HG03108 (cell line): ENCODE measurements at regions not wholly inside any gene's neighbourhood (a gene's known extent, or its start where the extent isn't known, plus 50 kb on each side); places are given as distances from the start of the nearest gene placed in this dataset.

Source experiments
- ATAC-seq: cut with Tn5 transposase; IDR thresholded peaks from one replicate; pipeline ENCODE4 v1.9.1; 2021; ENCODE audit warnings: moderate library complexity; ENCODE audit not compliant: unreplicated experiment

GRCh38 chr15:81612631-81613030 lies 238.6 kb upstream of the TMC3 start:
- ATAC-seq, result no peak

DNA sequence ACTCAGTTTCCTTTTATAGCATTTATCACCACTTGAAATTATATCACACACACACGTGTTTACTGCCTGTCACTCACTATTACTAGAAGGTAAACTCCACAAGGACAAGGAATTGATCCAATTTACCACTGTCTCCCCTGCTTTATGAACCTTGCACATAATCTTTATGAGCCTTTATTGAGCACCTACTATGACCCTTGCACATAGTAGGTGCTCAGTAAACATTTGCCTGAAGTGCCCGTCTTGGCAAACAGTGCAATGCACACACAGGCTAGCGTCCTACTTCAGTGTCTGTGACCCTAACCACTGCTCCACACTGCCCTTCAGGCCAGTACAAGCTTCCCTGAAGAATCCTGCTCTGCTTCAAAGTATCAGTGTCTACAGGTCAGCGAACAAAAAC lies 237.7 kb upstream of the TMC3 start:
- ATAC-seq, result no peak

DNA sequence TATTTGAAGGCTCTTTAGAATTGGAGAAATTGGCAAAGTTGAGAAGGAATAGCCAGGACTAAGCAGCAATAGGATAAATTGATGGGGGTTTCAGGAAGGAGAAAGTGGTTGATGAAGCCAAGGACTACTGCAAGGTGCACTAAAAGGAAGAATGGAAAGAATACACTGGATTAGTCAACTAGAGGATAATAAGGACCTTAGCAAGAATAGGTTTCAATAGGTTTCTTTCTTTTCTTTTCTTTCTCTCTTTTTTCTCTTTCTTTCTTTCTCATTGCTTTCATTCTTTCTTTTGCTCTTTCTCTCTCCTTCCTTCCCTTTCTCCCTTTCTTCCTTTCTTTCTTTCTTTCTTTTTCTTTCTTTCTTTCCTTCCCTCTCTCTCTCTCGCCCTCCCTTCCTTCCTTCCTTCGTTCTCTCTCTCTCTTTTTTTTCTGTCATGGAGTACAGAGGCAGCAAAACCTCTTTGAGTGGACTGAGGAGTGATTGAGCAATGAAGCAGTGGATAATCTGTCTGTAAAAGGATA lies 234.4 kb upstream of the TMC3 start:
- ATAC-seq, result no peak

DNA sequence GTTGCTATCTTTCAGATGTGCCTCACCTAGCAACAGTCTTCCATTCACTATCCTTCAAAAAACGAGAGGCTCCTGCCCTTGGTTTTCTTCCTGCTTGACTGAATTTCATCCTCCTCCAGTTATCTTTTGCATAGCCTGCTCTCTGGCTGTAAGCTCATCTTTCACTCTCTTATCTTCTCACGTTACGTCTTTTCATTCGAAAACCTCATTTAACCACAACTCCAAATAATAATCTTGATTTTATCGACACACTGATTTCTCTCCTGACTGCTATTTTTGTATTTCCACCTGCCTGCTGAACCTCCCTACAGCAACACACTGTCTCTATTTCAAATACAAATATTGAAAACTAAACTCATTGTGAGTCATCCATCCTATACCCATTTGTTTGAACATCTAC lies 230.7 kb upstream of the TMC3 start:
- no peak for ATAC-seq

- ATAC-seq, result no peak
Observed at GRCh38 chr15:81596159-81596865, 222.3 kb upstream of the TMC3 start.

DNA sequence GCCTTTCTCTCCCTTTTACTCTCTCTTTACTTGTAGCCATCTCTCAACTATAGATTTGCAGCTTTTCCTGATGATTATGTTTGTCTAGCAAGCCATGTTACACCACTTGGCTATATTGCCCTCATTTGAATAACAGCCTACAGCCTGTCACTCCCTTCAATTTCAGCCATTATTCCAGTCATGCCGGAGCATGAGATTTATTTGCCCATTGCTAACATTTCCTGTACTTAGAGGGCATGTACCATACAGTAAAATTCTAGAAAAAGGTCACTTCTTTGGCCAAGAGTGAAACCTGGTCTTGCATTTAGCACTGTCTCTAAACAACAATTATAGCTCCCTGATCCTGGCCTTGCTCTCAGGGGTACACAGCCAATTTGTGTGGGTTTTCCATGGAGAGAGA lies 221.7 kb upstream of the TMC3 start:
- no peak for ATAC-seq

DNA sequence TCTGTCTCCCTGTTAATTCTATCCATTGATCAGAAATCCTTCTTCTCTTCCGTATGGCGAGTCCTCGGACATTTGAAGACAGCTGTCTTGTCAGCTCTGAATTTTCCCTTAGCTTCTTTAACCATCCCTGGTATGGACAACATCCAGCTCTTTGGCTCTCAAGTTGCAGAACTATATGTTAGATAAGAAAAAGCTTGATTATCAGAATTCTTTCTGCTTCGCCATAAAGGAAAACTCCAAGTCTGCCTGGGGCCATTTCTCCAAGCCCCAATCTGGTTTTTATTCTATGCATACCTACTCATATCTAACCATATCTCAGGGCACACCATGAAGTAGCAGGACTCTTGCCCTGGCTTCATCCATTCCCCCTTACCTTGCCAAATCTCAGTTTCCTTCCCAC lies 215.7 kb upstream of the TMC3 start:
- ATAC-seq, result no peak

DNA sequence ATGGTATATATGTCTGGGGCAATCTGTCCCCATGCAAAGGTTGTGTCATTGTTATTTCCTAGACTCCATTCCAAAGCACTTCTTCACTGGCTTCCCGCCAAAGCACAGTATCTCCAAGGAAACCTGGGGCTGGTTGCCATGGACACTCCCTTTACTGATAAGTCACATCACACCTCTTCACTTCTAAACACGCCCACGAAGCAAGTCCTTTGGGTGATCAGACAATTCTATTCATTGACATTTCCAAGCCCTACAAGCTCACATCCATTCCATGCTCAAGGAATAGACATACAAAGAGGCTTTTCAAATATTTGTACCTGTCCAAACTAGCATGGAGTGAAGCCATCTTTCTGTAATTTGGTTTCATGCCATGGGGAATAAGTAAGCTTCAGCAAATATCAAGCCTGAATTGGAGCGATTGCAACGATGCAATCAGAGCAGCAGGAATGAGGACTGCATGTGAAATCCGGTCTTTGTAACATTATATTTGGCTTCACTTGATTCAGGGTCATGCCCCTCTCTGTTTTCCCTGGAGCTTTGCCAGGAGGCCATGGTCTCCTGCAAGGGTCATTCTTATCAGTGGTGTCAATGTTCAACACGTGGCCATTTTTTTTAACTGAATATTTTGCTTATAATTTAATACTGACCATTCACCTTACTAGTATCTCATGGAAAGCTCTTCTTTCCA lies 201.6 kb upstream of the TMC3 start:
- ATAC-seq, result no peak

DNA sequence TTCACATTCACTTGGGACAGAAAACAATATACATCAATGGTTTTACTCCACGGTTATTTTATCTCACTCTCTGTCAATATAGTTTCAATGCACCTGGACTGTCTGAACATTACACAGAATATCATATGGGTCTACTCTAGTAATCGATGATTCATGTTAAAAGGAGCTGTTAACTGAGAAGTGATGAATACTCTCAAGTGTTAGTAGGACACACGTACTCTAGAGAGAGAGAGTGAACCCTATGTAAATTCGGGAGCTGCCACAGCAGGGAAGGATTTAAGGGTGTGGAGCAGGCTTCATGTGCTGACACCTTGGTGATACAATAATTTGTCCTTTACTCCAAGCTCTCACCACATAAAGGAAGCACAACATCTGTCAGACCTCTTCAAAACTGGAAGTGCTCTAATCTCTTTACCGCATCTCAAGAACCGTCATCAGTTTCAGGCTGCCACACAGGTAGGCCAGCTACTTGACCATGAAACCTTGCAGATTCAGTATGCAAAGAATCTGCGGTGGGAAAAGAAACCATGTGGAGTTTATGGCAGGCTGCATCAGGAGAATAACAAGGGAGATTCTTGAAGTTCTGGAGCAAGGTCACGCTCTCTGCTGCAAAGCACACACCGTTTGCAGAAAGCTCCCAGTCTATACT lies 199.2 kb upstream of the TMC3 start:
- ATAC-seq, result no peak

DNA sequence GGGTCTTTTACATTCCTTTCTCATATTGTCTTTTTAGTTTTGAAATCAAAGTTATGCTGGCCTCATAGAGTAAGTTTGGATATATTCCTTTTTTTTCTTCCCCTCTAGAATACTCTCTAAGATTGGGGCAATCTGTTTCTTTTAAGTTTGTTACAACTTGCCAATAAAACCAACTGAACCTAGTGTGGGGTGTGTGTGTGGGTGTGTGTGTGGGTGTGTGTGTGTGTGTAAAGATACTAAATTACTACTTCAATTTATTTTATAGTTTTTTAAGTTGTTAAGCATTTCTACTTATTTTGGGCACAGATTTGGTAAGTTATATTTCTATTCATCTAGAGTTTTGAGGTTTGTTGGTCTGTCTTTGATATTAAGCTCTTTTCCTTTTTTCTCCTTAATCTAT lies 198.2 kb upstream of the TMC3 start:
- ATAC-seq, result no peak

DNA sequence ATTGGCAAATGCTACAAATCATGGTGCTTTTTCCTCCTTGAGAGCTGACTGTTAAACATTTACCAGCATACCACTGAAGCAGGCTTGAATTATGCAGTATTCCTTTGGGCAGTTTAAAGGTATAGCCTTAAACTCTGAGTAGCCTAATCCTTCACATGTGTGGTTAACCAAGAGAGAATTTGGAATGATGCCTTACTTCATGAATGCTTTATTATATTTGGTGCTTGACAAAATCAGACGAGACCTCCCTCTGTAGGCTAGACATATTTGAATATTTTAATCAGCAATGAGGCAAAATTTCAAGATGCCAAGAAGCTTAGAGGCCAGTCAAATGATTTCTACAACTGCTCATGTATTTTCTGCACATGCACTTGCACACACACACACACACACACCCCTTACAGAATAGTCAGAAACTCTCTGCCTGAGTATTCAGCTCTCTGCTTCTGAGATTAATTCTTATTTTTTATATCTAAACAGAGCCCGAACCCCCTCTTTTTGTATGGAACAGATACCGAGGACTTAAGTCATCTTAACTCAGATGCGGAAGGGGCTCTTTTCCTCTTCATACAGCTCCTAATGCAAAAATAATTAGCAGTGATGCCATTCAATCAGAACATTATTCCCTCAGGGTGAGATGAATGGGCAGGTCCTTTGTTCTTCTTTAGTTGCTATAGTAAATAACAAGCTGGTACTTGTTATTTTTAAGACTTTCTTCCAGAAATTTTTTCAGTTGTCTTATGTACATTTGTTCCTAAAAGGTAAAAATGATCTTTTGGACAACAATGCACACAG lies 195.5 kb upstream of the TMC3 start:
- no peak for ATAC-seq

- no peak for ATAC-seq
Observed at GRCh38 chr15:81567924-81568323, 193.9 kb upstream of the TMC3 start.

- ATAC-seq, result no peak
Observed at GRCh38 chr15:81562986-81563385, 189.0 kb upstream of the TMC3 start.

DNA sequence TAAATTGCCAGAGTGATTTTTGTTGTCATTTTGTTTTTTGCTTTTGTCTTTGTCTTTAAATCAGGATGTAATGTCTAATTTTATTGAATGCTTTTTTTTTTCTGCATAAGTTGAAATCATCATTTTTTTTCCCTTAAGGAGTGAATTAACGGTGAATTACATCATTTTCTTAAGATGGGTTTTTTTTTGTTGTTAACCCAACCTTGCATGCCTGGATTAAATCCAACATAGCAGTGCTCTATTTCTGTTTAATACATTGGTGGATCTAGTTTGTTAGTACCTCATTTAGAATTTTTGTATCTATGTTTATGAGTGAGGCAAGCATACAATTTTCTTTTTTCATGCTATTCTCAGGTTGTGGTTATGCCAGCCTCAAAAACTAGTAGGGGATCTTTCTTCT lies 186.4 kb upstream of the TMC3 start:
- no peak for ATAC-seq

DNA sequence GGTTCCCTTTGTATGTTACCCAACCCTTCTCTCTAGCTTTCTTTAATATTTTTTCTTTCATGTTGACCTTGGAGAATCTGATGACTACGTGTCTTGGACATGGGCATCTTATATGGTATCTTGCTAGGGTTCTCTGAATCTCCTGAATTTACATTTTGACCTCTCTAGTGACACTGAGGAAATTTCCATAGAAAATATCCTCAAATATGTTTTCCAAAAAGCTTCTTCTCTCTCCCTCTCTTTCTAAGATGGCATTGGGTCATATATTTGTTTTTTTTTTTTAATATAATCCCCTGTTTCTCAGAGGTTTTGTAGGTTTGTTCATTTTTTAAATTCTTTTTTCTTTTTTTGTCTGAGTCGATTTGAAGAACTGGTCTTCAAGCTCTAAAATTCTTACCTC lies 184.0 kb upstream of the TMC3 start:
- ATAC-seq, result no peak

GRCh38 chr15:81555346-81555745 lies 181.3 kb upstream of the TMC3 start:
- ATAC-seq, result no peak

DNA sequence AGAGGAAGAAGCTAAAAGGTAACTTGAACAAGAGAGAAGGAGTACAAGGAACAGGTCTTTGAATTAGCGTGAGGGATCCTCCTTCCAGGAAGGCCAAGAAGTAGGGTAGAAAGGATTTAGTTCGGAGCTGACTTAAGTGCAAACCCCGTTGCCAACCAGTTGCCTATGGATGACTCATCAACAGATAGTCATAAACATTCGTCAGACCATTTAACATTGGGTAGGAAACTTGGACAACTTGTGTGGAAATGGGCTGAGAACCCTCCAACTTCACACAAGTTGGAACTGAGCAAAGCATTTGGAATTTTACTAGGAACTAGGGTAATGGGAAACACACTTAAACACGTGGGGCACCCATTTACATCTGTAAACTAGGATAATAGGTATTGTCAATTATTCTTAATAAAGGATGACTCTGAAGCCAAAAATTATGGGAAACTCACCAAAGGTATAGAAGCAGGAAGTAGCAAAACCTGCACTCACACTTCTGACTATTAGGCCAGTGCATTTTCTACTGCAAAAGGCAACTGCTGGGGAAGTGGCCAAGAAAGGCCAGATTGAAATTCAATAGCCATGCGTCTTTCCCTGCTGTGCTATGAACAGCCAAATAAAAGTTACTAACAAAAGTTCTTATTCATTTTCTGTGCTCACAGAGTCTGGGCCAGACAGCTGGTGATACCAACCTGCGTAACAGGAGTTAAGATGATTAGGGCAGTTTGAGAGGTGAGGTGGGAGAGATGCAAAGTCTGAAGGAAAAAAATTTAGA lies 174.5 kb upstream of the TMC3 start:
- no peak for ATAC-seq

- ATAC-seq, result no peak
Observed at GRCh38 chr15:81547521-81548132, 173.6 kb upstream of the TMC3 start.

- no peak for ATAC-seq
Observed at GRCh38 chr15:81544385-81544784, 170.4 kb upstream of the TMC3 start.

GRCh38 chr15:81540909-81541308 lies 166.9 kb upstream of the TMC3 start:
- no peak for ATAC-seq
